Sigmoid colon (tissue), 6 donors: ENCODE measurements at regions not wholly inside any gene's neighbourhood (a gene's known extent, or its start where the extent isn't known, plus 50 kb on each side); places are given as distances from the start of the nearest gene placed in this dataset.
"Not testable (repeated sequence)": the region's sequence is repeated elsewhere in the genome, so short reads cannot be mapped to it uniquely, and the experiment has no call there.

Source experiments
- DNase-seq: peaks from one replicate; pipeline ENCODE4 v3.0.0-alpha.2; 2019
- H3K27ac ChIP-seq, 4 donors: fragments of 200-600 bp; sonication (generic); one replicate each; pipeline ENCODE4 v1.5.1; 2016 to 2019; ENCODE audit warnings: mild to moderate bottlenecking in 1 of 4
- H3K27me3 ChIP-seq, 3 donors: fragments of 200-600 bp; sonication (generic); one replicate each; pipeline ENCODE4 v1.5.1; 2019; ENCODE audit warnings: mild to moderate bottlenecking in 1 of 3
- H3K36me3 ChIP-seq, 4 donors: fragments of 200-600 bp; sonication (generic); one replicate each; pipeline ENCODE4 v1.5.1; 2016 to 2019
- H3K4me1 ChIP-seq, 4 donors: fragments of 200-600 bp; sonication (generic); one replicate each; pipeline ENCODE4 v1.5.1; 2017 to 2019
- H3K4me3 ChIP-seq, 4 donors: fragments of 200-600 bp; sonication (generic); one replicate each; pipeline ENCODE4 v1.5.1; 2017 to 2019; ENCODE audit warnings: mild to moderate bottlenecking in 2 of 4, moderate library complexity in 1 of 4
- H3K9me3 ChIP-seq, 4 donors: fragments of 200-600 bp in 3 of 4; sonication (generic) in 3 of 4; one replicate each; pipeline versions ENCODE4 v1.5.1 to v1.6.1; 2013 to 2019
- EP300 ChIP-seq, 4 donors: sonication (generic); formaldehyde crosslinking; IDR thresholded peaks; one replicate each; pipeline ENCODE4 v1.6.1; 2017; ENCODE audit warnings: antibody characterized with exemption in 4 of 4
- POLR2A ChIP-seq, 2 donors: fragments of 450-650 bp; IDR thresholded peaks; one replicate each; pipeline ENCODE4 v1.6.1; 2016; ENCODE audit warnings: antibody characterized with exemption in 2 of 2, mild to moderate bottlenecking in 2 of 2, moderate library complexity in 2 of 2
- POLR2AphosphoS5 ChIP-seq, 4 donors: sonication (generic); formaldehyde crosslinking; IDR thresholded peaks; one replicate each; pipeline ENCODE4 v1.6.1; 2017; ENCODE audit warnings: antibody characterized with exemption in 4 of 4
- WGBS, 2 donors: extraction: QIAGEN DNeasy Blood & Tissue Kit; methylation state at CpG; one replicate each; pipeline ENCODE4 v1.1.7; 2013; 5-methylcytosine and 5-hydroxymethylcytosine counted together
- intact Hi-C: fragments of 100-400 bp; cut with DNase I; formaldehyde crosslinking; loops from one replicate; pipeline ENCODE4 v1.15.1; 2023
- TF ChIP-seq, protein P1 (sequence below), 4 experiments: fragments of 450-650 bp in 3 of 4; fragments of 200-600 bp in 1 of 4; IDR thresholded peaks; one replicate each; pipeline ENCODE4 v1.5.1; 2016 to 2019; ENCODE audit warnings: antibody characterized with exemption in 4 of 4, mild to moderate bottlenecking in 3 of 4, moderate library complexity in 2 of 4
- donor health status: healthy with polysubstance abuse.
- donor health status: healthy.

DNA sequence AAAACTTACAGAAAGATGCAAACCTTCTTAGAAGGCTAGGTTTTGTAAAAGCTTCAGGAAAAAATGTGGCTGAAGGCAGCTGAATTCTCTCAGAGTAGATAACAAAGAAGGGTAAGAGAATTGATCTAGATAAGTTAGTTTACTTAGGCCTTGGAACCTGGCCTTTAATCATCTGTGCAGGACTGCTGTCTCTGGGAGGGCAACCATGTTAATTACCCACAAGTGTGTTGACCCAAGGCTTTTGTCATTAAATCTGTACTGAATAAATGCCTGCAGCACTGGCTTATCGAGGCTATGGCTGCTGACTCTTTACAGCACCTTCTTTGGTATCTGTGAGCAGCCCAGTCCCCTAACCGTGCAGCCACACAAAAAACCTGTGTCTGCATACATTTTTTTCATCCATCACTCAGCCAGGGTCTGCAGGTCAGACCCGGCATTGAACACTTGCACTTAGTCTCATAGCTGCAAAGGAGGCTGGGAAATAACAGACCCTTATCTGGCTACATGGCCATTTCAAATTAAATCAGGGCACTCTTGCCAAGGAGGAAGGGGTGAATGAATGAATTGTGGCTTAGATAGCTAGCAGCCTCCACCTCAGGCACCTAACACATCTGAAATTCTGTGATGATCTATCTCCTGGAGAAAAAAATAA lies 86.4 kb upstream of the EPCAM start:
- TF ChIP-seq EP300 (IDR thresholded peaks at IDR 0.05) (no peak), POLR2AphosphoS5 (IDR thresholded peaks at IDR 0.05) (no peak), POLR2A (IDR thresholded peaks at IDR 0.05) (no peak)
- TF ChIP-seq, protein P1, sequence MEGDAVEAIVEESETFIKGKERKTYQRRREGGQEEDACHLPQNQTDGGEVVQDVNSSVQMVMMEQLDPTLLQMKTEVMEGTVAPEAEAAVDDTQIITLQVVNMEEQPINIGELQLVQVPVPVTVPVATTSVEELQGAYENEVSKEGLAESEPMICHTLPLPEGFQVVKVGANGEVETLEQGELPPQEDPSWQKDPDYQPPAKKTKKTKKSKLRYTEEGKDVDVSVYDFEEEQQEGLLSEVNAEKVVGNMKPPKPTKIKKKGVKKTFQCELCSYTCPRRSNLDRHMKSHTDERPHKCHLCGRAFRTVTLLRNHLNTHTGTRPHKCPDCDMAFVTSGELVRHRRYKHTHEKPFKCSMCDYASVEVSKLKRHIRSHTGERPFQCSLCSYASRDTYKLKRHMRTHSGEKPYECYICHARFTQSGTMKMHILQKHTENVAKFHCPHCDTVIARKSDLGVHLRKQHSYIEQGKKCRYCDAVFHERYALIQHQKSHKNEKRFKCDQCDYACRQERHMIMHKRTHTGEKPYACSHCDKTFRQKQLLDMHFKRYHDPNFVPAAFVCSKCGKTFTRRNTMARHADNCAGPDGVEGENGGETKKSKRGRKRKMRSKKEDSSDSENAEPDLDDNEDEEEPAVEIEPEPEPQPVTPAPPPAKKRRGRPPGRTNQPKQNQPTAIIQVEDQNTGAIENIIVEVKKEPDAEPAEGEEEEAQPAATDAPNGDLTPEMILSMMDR (IDR thresholded peaks at IDR 0.05) = no peak
- peak overlapping the region in 2 of 4 donors; percentile 44 to 60 for H3K27ac ChIP-seq
- H3K27me3 ChIP-seq = no peaks in the 10 kb centered on the region
- no peaks in the 10 kb centered on the region for H3K9me3 ChIP-seq
- H3K4me3 ChIP-seq = no peak overlapping the region
- no peaks in the 10 kb centered on the region for H3K36me3 ChIP-seq
- H3K4me1 ChIP-seq = peaks cover 0 to 10% (median 1%) of the 10 kb centered on the region in 4 donors
- WGBS, 2 donors = 89 to 93% methylated on average over 3 of the region's 3 CpGs
- DNase-seq = no peak
- intact Hi-C loops = no loop called here

DNA sequence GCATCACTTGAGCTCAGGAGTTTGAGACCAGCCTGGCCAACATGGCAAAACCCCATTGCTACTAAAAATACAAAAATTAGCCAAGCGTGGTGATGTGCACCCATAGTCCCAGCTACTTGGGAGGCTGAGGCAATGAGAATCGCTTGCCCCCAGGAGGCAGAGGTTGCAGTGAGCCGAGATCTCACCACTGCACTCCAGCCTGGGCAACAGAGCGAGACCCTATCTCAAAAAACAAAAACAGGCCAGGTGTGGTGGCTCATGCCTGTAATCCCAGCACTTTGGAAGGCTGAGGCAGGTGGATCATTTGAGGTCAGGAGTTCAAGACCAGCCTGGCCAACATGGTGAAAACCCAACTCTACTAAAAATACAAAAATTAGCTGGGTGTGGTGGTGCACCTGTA lies 89.6 kb upstream of the EPCAM start:
- H3K4me1 ChIP-seq = peaks cover 0 to 12% (median 6%) of the 10 kb centered on the region in 4 donors
- H3K27ac ChIP-seq, H3K9me3 ChIP-seq, H3K36me3 ChIP-seq, H3K27me3 ChIP-seq, H3K4me3 ChIP-seq, DNase-seq, intact Hi-C loops: not testable (repeated sequence)
- WGBS, 2 donors = 93 to 94% methylated on average over 4 of the region's 4 CpGs

DNA sequence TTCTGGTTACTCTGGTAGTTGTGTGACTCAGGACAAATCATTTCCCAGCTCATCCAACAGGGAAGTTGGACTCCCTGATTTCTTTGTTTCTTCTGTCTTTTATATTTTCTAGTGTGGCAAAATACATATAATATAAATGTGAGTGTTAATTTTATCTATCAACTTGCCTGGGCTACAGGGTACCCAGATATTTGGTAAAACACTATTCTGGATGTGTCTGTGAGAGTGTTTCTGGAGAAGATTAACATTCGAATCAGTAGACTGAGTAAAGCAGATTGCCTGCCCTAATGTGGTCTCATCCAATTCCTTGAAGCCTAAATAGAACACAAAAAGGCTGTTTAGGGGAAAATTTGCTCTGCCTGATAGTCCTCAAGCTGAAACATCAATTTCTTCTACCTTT lies 91.1 kb upstream of the EPCAM start:
- H3K9me3 ChIP-seq = no peaks in the 10 kb centered on the region
- DNase-seq = no peak
- TF ChIP-seq EP300 (IDR thresholded peaks at IDR 0.05) (no peak), POLR2A (IDR thresholded peaks at IDR 0.05) (no peak), POLR2AphosphoS5 (IDR thresholded peaks at IDR 0.05) (no peak)
- TF ChIP-seq, protein P1 (IDR thresholded peaks at IDR 0.05) = no peak
- no peaks in the 10 kb centered on the region for H3K27me3 ChIP-seq
- H3K4me1 ChIP-seq = peaks cover 0 to 23% (median 13%) of the 10 kb centered on the region in 4 donors
- intact Hi-C loops = no loop called here
- 92 to 96% methylated on average over 1 of the region's 1 CpG for WGBS, 2 donors
- no peak overlapping the region for H3K27ac ChIP-seq
- H3K36me3 ChIP-seq = no peaks in the 10 kb centered on the region
- H3K4me3 ChIP-seq = no peak overlapping the region

DNA sequence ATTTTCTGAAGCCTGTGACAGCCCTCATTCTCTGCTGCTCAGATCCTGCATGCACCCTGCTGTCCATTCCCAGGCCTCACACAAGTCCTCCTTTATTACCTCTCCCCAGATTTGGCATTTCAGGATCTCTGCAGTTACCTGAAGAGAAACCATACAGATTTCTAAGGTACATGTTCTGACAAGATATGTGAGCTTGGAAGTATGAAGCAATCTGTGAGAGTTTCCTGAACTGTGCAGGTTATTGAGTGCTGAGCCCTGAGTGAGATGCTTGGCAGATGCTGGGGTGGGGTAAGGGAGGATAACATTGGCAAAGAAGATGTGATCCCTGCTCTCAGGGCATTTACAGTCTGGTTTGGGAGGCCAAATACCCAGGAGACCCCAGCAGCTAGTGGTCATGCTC lies 91.9 kb upstream of the EPCAM start:
- no peak overlapping the region for H3K27ac ChIP-seq
- H3K36me3 ChIP-seq = no peaks in the 10 kb centered on the region
- intact Hi-C loops = no loop called here
- H3K4me3 ChIP-seq = no peak overlapping the region
- no peaks in the 10 kb centered on the region for H3K27me3 ChIP-seq
- DNase-seq = no peak
- H3K9me3 ChIP-seq = no peaks in the 10 kb centered on the region
- H3K4me1 ChIP-seq = peaks cover 1 to 31% (median 21%) of the 10 kb centered on the region in 4 donors
- TF ChIP-seq EP300 (IDR thresholded peaks at IDR 0.05) = no peak
- TF ChIP-seq, protein P1 (IDR thresholded peaks at IDR 0.05) = no peak
- no peak for TF ChIP-seq POLR2AphosphoS5 (IDR thresholded peaks at IDR 0.05)
- no peak for TF ChIP-seq POLR2A (IDR thresholded peaks at IDR 0.05)

GRCh38 chr2:47276061-47276460 lies 93.0 kb upstream of the EPCAM start:
- TF ChIP-seq POLR2A (IDR thresholded peaks at IDR 0.05) (no peak), EP300 (IDR thresholded peaks at IDR 0.05) (no peak), POLR2AphosphoS5 (IDR thresholded peaks at IDR 0.05) (no peak)
- TF ChIP-seq, protein P1 (IDR thresholded peaks at IDR 0.05) = no peak
- no peaks in the 10 kb centered on the region for H3K9me3 ChIP-seq
- no peak overlapping the region for H3K4me3 ChIP-seq
- peaks cover 3 to 37% (median 24%) of the 10 kb centered on the region in 4 donors for H3K4me1 ChIP-seq
- intact Hi-C loops = no loop called here
- H3K36me3 ChIP-seq = no peaks in the 10 kb centered on the region
- H3K27me3 ChIP-seq = no peaks in the 10 kb centered on the region
- no peak for DNase-seq
- WGBS, 2 donors = 83 to 86% methylated on average over 3 of the region's 3 CpGs
- no peak overlapping the region for H3K27ac ChIP-seq
